ENCODE measurements at regions not wholly inside any gene's neighbourhood (a gene's known extent, or its start where the extent isn't known, plus 50 kb on each side); places are given as distances from the start of the nearest gene placed in this dataset.

- Histone ChIP-seq H3K9me3 (no peaks in the 10 kb centered on the region), H3K36me3 (no peaks in the 10 kb centered on the region), H3K4me1 (ENCODE audit: insufficient read depth) (no peaks in the 10 kb centered on the region), H3K4me3 (no peak overlapping the region), H3K27ac (no peak overlapping the region), H3K27me3 (no peaks in the 10 kb centered on the region)
- intact Hi-C loops (cut with DNase I) = no loop called here
- TF ChIP-seq EP300 (IDR thresholded peaks at IDR 0.05) = no peak
- no peak for TF ChIP-seq CTCF (IDR thresholded peaks at IDR 0.05)
- TF ChIP-seq POLR2A (IDR thresholded peaks at IDR 0.05) = no peak
- 82 to 85% (median 83%) methylated on average over 5 of the region's 5 CpGs for WGBS, 3 donors
- DNase-seq = no peak
These were observed 1670.1 kb upstream of the CDH9 start for GRCh38 chr5:28708472-28708871.

GRCh38 chr5:28707706-28708105 lies 1669.3 kb upstream of the CDH9 start:
- intact Hi-C loops (cut with DNase I) = no loop called here
- no peak overlapping the region for H3K27ac ChIP-seq
- H3K4me1 ChIP-seq (ENCODE audit: insufficient read depth) = no peaks in the 10 kb centered on the region
- H3K36me3 ChIP-seq = no peaks in the 10 kb centered on the region
- no peaks in the 10 kb centered on the region for H3K27me3 ChIP-seq
- no peak for TF ChIP-seq POLR2A (IDR thresholded peaks at IDR 0.05)
- no peak for TF ChIP-seq EP300 (IDR thresholded peaks at IDR 0.05)
- no peak for TF ChIP-seq CTCF (IDR thresholded peaks at IDR 0.05)
- H3K4me3 ChIP-seq = no peak overlapping the region
- H3K9me3 ChIP-seq = no peaks in the 10 kb centered on the region
- DNase-seq = no peak

GRCh38 chr5:28703651-28704260 lies 1665.4 kb upstream of the CDH9 start:
- no peak for TF ChIP-seq CTCF (IDR thresholded peaks at IDR 0.05)
- no peak for TF ChIP-seq EP300 (IDR thresholded peaks at IDR 0.05)
- no peak for TF ChIP-seq POLR2A (IDR thresholded peaks at IDR 0.05)
- no peaks in the 10 kb centered on the region for H3K27me3 ChIP-seq
- H3K4me1 ChIP-seq (ENCODE audit: insufficient read depth) = no peaks in the 10 kb centered on the region
- H3K36me3 ChIP-seq = no peaks in the 10 kb centered on the region
- H3K4me3 ChIP-seq = no peak overlapping the region
- WGBS, 3 donors = 63 to 83% (median 70%) methylated on average over 1 of the region's 1 CpG
- no peak overlapping the region for H3K27ac ChIP-seq
- no peaks in the 10 kb centered on the region for H3K9me3 ChIP-seq
- intact Hi-C loops (cut with DNase I) = no loop called here
- DNase-seq = no peak

- intact Hi-C loops (cut with DNase I) = no loop called here
- no peaks in the 10 kb centered on the region for H3K9me3 ChIP-seq
- no peak overlapping the region for H3K4me3 ChIP-seq
- no peak overlapping the region for H3K27ac ChIP-seq
- no peak for DNase-seq
- H3K36me3 ChIP-seq = no peaks in the 10 kb centered on the region
- H3K4me1 ChIP-seq (ENCODE audit: insufficient read depth) = no peaks in the 10 kb centered on the region
- TF ChIP-seq CTCF (IDR thresholded peaks at IDR 0.05) = no peak
- TF ChIP-seq EP300 (IDR thresholded peaks at IDR 0.05) = no peak
- no peak for TF ChIP-seq POLR2A (IDR thresholded peaks at IDR 0.05)
- no peaks in the 10 kb centered on the region for H3K27me3 ChIP-seq
These were observed 1653.1 kb upstream of the CDH9 start for GRCh38 chr5:28691526-28691925.

Measured in ovary (tissue), 7 donors.